ENCODE measurements at regions not wholly inside any gene's neighbourhood (a gene's known extent, or its start where the extent isn't known, plus 50 kb on each side); places are given as distances from the start of the nearest gene placed in this dataset.

- Histone ChIP-seq H3K27ac (no peak overlapping the region), H3K4me1 (ENCODE audit: control insufficient read depth in 1 of 2, low read depth in 2 of 2) (no peaks in the 10 kb centered on the region), H3K4me3 (no peak overlapping the region), H3K36me3 (no peaks in the 10 kb centered on the region), H3K9me3 (no peaks in the 10 kb centered on the region), H3K27me3 (replicated peaks; ENCODE audit: insufficient read depth) (no peaks in the 10 kb centered on the region)
- DNase-seq (ENCODE audit: low spot score) (no peak), ATAC-seq (ENCODE audit: insufficient number of reproducible peaks, low FRiP score, low read depth) (no peak)
- no peak for TF ChIP-seq CTCF (IDR thresholded peaks at IDR 0.05)
These were observed 193.4 kb upstream of the STEAP4 start for GRCh38 chr7:88500131-88500530.

- Histone ChIP-seq H3K9me3 (no peaks in the 10 kb centered on the region), H3K27me3 (replicated peaks; ENCODE audit: insufficient read depth) (no peaks in the 10 kb centered on the region), H3K4me1 (ENCODE audit: control insufficient read depth in 1 of 2, low read depth in 2 of 2) (no peaks in the 10 kb centered on the region), H3K4me3 (no peak overlapping the region), H3K27ac (no peak overlapping the region), H3K36me3 (no peaks in the 10 kb centered on the region)
- no peak for DNase-seq (ENCODE audit: low spot score)
- no peak for ATAC-seq (ENCODE audit: insufficient number of reproducible peaks, low FRiP score, low read depth)
- TF ChIP-seq CTCF (IDR thresholded peaks at IDR 0.05): no peak
These were observed 189.4 kb upstream of the STEAP4 start for GRCh38 chr7:88495881-88496725.

- Histone ChIP-seq H3K27ac (no peak overlapping the region), H3K36me3 (no peaks in the 10 kb centered on the region), H3K4me1 (ENCODE audit: control insufficient read depth in 1 of 2, low read depth in 2 of 2) (no peaks in the 10 kb centered on the region), H3K4me3 (no peak overlapping the region), H3K27me3 (replicated peaks; ENCODE audit: insufficient read depth) (no peaks in the 10 kb centered on the region), H3K9me3 (no peaks in the 10 kb centered on the region)
- no peak for ATAC-seq (ENCODE audit: insufficient number of reproducible peaks, low FRiP score, low read depth)
- TF ChIP-seq CTCF (IDR thresholded peaks at IDR 0.05): no peak
- DNase-seq (ENCODE audit: low spot score): no peak
These were observed 185.5 kb upstream of the STEAP4 start for GRCh38 chr7:88492153-88492552.

- H3K4me3 ChIP-seq: no peak overlapping the region
- H3K9me3 ChIP-seq: no peaks in the 10 kb centered on the region
- no peaks in the 10 kb centered on the region for H3K27me3 ChIP-seq (replicated peaks; ENCODE audit: insufficient read depth)
- no peak for DNase-seq (ENCODE audit: low spot score)
- H3K4me1 ChIP-seq (ENCODE audit: control insufficient read depth in 1 of 2, low read depth in 2 of 2): no peaks in the 10 kb centered on the region
- H3K27ac ChIP-seq: no peak overlapping the region
- H3K36me3 ChIP-seq: no peaks in the 10 kb centered on the region
- no peak for ATAC-seq (ENCODE audit: insufficient number of reproducible peaks, low FRiP score, low read depth)
- no peak for TF ChIP-seq CTCF (IDR thresholded peaks at IDR 0.05)
These were observed 184.2 kb upstream of the STEAP4 start for GRCh38 chr7:88490874-88491273.

GRCh38 chr7:88490161-88490560, 183.5 kb upstream of the STEAP4 start:
- no peaks in the 10 kb centered on the region for H3K36me3 ChIP-seq
- H3K27ac ChIP-seq: no peak overlapping the region
- H3K27me3 ChIP-seq (replicated peaks; ENCODE audit: insufficient read depth): no peaks in the 10 kb centered on the region
- no peak overlapping the region for H3K4me3 ChIP-seq
- TF ChIP-seq CTCF (IDR thresholded peaks at IDR 0.05): no peak
- no peaks in the 10 kb centered on the region for H3K4me1 ChIP-seq (ENCODE audit: control insufficient read depth in 1 of 2, low read depth in 2 of 2)
- DNase-seq (ENCODE audit: low spot score) (no peak), ATAC-seq (ENCODE audit: insufficient number of reproducible peaks, low FRiP score, low read depth) (no peak)
- no peaks in the 10 kb centered on the region for H3K9me3 ChIP-seq
